GM18861 (cell line): ENCODE measurements at regions not wholly inside any gene's neighbourhood (a gene's known extent, or its start where the extent isn't known, plus 50 kb on each side); places are given as distances from the start of the nearest gene placed in this dataset.
"Not testable (repeated sequence)": the region's sequence is repeated elsewhere in the genome, so short reads cannot be mapped to it uniquely, and the experiment has no call there.

Experiments used
- ATAC-seq: cut with Tn5 transposase; IDR thresholded peaks from one replicate; pipeline ENCODE4 v1.9.1; 2021; ENCODE audit not compliant: unreplicated experiment

GRCh38 chr12:73656375-73656774 is 881.3 kb upstream of the ATXN7L3B start:
- no peak for ATAC-seq

DNA sequence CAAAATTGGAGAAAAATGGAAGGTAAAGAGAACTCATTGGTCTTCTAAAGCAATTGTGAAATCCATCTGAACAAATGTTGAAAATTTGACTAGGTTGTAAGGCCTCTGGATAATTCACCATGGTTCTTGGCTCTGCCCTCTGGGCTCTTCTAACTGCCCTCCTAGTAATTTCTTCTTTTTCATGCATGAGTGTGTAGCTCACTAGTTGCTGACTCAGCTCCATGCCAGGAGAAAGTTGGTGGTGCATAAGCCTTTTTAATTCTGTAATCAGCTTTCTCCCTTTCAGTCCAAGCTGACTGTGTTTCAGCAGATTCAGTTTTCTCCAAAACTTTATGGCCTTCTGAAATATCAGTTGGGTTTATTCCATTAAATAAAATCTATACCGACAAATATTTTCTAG is 877.8 kb upstream of the ATXN7L3B start:
- ATAC-seq: no peak

DNA sequence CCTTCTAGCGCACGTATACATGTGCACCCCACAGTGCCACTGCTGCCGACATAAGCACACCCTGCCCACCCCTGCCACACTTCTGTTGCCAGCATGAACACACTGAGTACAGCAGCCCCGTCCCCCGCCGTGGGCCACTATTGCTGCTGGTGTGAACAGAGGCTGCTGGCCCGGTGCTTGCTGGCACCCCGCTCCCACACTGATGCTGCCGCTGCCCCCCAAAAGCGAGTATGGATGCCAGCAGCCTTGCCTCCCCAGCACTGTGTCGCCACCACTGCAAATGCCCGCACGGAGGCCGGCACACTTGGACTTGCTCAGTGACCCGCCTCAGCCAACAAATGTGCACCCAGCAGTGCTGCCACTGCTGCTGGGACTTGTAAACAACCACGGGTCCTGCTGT is 872.4 kb upstream of the ATXN7L3B start:
- no peak for ATAC-seq

DNA sequence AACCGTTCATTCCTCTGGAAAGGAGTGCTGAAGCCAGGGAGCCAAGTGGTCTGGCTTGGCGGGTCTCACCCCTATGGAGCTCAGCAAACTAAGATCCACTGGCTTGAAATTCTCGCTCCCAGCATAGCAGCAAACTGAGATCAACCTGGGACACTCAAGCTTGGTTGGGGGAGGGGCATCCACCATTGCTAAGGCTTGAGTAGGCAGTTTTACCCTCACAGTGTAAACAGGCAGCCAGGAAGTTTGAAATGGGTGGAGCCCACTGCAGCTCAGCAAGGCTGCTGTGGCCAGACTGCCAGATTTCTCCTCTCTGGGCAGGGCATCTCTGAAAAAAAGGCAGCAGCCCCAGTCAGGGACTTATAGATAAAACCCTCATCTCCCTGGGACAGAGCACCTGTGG is 866.1 kb upstream of the ATXN7L3B start:
- not testable (repeated sequence) for ATAC-seq

GRCh38 chr12:73677520-73678291 is 859.9 kb upstream of the ATXN7L3B start:
- ATAC-seq: no peak

- no peak for ATAC-seq
Measured at GRCh38 chr12:73678335-73678734, 859.3 kb upstream of the ATXN7L3B start.

DNA sequence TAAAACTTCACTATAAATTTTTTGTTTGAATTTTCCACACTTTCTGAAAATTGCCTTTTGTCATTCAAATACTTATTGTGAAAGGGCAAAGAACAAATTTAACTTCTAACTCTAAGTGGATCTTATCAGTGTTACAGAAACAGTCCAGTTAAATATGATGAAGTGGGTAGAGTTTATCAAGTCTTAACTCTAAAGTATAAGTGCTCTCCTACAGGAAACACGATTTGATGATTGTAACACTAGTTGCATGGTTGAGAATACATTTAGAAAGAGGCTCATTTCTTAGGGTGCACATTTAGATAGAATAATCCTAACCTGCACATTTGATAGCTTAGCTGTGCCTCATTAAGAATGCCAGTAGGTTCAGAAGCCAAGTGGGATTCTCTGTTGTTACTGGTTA is 838.3 kb upstream of the ATXN7L3B start:
- ATAC-seq: no peak

DNA sequence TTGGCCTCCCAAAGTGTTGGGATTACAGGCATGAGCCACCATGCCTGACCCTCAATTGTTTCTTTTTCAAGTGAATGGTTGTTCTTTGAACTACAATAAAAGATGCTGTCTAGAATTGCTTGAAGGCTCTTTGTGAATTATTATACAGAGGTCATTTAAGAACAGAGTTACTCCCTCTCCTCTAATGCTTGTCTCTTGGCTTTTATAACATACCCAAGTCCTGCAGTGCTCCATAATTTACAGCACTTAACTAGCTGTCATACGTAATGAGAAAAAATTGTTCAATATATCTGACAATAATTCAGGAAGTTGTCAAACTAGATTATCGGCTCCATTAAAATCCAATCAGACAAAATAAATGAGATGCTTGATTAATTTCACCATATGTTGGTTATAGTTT is 823.0 kb upstream of the ATXN7L3B start:
- no peak for ATAC-seq

GRCh38 chr12:73716143-73716542 is 821.5 kb upstream of the ATXN7L3B start:
- not testable (repeated sequence) for ATAC-seq

DNA sequence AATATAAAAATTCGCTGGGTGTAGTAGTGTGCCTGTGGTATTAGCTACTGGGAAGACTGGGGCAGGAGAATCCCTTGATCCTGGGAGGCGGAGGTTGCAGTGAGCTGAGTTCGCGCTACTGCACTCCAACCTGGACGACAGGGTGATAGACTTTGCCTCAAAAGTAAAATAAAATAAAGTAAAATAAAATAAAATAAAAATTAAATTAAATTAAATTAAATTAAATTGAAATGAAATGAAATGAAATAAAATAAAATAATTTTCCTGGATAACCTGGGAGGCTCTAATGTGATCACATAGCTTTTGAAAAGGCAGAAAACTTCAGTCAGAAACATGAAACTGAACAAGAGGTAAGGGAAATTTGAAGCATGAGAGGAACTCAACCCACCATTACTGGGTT is 818.4 kb upstream of the ATXN7L3B start:
- ATAC-seq: no peak

DNA sequence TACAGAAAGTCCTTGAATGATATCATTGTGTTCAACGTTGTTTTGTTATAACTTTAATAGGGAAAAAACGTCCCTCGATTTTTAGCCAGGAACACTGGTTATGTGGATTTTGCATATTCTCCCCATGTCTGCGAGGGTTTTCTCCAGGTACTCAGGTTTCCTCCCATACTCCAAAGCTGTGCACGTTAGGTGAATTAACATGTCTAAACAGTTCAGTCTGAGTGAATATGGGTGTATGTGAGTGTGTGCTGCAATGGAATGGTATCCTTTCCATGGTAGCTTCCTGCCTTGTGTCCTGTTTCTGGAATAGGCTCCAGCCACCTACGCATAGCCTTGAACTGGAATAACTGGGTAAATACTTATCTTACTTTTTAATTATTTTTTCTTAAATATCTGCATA is 810.8 kb upstream of the ATXN7L3B start:
- no peak for ATAC-seq

- ATAC-seq: no peak
Measured at GRCh38 chr12:73731658-73732057, 806.0 kb upstream of the ATXN7L3B start.

GRCh38 chr12:73769337-73769736 is 768.3 kb upstream of the ATXN7L3B start:
- ATAC-seq: no peak

DNA sequence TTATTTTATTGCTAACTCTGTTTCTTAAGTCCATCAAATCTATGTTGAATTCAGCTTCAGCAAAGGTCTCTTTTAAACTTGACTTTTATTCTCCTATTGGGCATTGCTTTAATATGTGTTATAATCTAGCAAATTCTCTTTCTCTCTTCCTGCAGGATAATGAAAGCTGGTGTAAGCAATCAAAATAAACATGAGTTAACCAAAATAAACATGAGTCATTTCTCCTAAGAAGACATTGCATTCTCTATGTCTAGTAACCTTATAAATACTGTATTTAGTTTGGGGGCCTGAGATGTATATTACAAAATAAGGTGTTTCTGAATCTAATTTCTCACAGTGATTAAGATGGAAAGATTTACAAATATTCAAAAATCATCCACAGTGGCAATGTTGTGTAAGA is 739.1 kb upstream of the ATXN7L3B start:
- no peak for ATAC-seq

- ATAC-seq: no peak
Measured at GRCh38 chr12:73815072-73815645, 722.5 kb upstream of the ATXN7L3B start.

DNA sequence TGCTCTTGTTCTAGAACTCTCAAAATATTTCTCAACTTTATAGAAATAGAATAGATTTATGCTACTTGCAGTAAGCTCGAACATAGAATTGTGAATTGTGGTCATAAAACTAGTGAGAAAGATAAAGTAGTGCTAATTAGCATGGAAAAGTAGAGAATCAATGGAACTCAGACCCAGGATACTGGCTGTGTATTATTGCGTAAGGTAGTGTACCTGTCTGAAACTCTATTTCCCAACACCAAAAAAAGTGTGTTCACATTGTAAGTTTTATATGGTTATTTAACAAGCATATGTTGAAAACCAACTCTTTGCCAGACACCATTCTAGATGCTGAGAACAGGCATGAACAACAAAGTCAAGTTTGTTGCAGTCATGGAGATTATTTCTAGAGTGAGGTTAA is 720.5 kb upstream of the ATXN7L3B start:
- no peak for ATAC-seq

GRCh38 chr12:73833746-73834145 is 703.9 kb upstream of the ATXN7L3B start:
- ATAC-seq: no peak

- no peak for ATAC-seq
Measured at GRCh38 chr12:73841963-73842362, 695.7 kb upstream of the ATXN7L3B start.

DNA sequence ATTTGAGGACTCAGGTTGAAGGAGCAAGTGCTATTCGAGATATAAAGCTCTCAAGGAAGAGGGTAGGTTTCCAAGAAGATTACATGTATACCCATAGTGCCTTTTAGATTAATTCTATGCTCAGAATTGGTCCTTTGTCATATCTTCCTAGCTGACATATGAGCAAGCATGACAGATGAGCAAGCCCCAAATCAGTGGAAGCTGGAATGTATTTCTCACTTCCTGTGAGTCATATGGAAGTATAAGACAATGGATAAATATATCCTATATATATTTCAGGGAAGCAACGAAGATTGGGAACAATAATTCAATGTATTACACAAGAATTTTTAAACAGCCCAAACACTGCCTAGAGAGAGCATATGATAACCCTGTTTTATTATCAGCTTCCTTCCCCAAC is 674.1 kb upstream of the ATXN7L3B start:
- ATAC-seq: no peak

DNA sequence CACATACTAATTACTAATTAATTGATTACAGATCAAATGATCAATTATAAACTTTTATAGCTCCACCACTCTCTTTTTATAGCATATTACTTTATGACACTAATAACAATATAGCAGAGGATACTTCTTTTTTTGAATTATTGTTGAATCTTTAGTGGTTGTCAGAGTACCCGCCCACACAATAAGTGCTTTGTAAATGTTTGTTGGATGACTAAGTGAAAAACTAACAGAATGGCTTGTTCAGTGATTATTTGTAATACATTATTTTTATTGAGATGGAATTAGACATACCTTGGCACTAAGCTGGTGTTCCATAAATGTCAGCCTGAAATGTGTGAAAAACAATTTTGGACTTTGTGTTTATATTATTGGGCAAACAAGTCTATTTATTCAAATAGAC is 670.5 kb upstream of the ATXN7L3B start:
- ATAC-seq: no peak

DNA sequence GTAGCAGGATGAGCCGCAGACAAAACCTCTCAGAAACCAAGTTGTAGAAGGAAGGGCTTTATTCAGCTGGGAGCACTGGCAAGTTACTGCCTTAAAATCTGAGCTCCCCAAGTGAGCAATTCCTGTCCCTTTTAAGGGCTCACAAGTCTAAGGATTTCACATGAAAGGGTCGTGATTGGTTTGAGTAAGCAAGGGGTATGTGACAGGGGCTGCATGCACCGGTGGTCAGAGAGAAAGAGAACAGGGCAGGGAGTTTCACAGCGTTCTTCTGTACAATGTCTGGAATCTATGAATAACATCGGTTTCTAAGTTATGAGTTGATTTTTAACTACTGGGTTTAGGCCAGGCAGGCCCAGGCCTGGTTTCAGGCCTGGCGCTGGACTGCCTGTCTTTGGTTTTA is 660.3 kb upstream of the ATXN7L3B start:
- ATAC-seq: not testable (repeated sequence)

GRCh38 chr12:73892201-73892600 is 645.4 kb upstream of the ATXN7L3B start:
- ATAC-seq: no peak

DNA sequence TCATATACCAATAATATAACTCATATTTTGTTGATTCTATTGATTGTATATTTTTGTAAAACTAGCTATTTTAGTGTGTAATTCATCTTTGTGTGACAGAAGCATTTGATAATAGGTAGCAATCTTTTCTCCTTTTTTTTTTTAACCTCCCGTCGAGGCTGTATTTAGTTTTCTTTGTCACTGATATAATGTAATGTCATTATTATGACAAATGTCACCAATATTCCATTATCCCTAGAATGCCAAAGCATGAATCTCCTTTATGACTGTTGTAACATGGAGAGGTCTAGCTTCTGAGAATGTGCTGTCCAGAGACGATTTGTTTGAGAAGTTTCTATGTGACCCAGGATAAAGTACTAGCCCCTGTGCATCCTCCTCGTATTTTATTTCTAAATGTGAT is 639.0 kb upstream of the ATXN7L3B start:
- no peak for ATAC-seq
